Neural crest cell (in vitro differentiated cells): ENCODE measurements at regions not wholly inside any gene's neighbourhood (a gene's known extent, or its start where the extent isn't known, plus 50 kb on each side); places are given as distances from the start of the nearest gene placed in this dataset.

Experiments
- DNase-seq: peaks from one replicate; pipeline ENCODE4 v3.0.0; 2021; ENCODE audit warnings: low read depth, mixed read lengths, low spot score
- H3K27ac Mint-ChIP-seq: one replicate; pipeline ENCODE4 v1.8.0; 2021; ENCODE audit warnings: mild to moderate bottlenecking, mixed read lengths; ENCODE audit not compliant: unreplicated experiment
- H3K27me3 Mint-ChIP-seq: 2 replicates; pipeline ENCODE4 v1.8.0; 2021; ENCODE audit warnings: low read depth, mild to moderate bottlenecking, mixed read lengths
- H3K36me3 Mint-ChIP-seq: 2 replicates; pipeline ENCODE4 v1.8.0; 2021; ENCODE audit warnings: low read depth, mild to moderate bottlenecking, mixed read lengths
- H3K4me1 Mint-ChIP-seq: 2 replicates; pipeline ENCODE4 v1.8.0; 2021; ENCODE audit warnings: mixed read lengths
- H3K4me3 Mint-ChIP-seq: one replicate; pipeline ENCODE4 v1.8.0; 2021; ENCODE audit warnings: mild to moderate bottlenecking, mixed read lengths
- H3K9me3 Mint-ChIP-seq: 2 replicates; pipeline ENCODE4 v1.8.0; 2021; ENCODE audit warnings: mixed read lengths
- CTCF ChIP-seq: fragments of 200-600 bp; sonication (generic); conservative IDR thresholded peaks from 2 replicates; pipeline ENCODE4 v1.5.0; 2021; ENCODE audit warnings: antibody characterized with exemption, mild to moderate bottlenecking

GRCh38 chr7:137091396-137091795 lies 222.9 kb downstream of the CHRM2 start:
- H3K27ac Mint-ChIP-seq: no peak overlapping the region
- H3K9me3 Mint-ChIP-seq: peaks cover 3% of the 10 kb centered on the region
- H3K4me1 Mint-ChIP-seq: no peaks in the 10 kb centered on the region
- DNase-seq: no peak
- no peak overlapping the region for H3K4me3 Mint-ChIP-seq
- peak; percentile 48 for TF ChIP-seq CTCF
- H3K27me3 Mint-ChIP-seq: no peaks in the 10 kb centered on the region
- no peaks in the 10 kb centered on the region for H3K36me3 Mint-ChIP-seq

GRCh38 chr7:137086896-137087295 lies 218.4 kb downstream of the CHRM2 start:
- Mint-ChIP-seq H3K27me3 (no peaks in the 10 kb centered on the region), H3K4me1 (no peaks in the 10 kb centered on the region), H3K9me3 (no peaks in the 10 kb centered on the region), H3K27ac (no peak overlapping the region), H3K36me3 (no peaks in the 10 kb centered on the region), H3K4me3 (no peak overlapping the region)
- TF ChIP-seq CTCF: no peak
- no peak for DNase-seq

GRCh38 chr7:137084607-137085380 lies 216.3 kb downstream of the CHRM2 start:
- no peaks in the 10 kb centered on the region for H3K27me3 Mint-ChIP-seq

GRCh38 chr7:137082391-137082790 lies 213.9 kb downstream of the CHRM2 start:
- Mint-ChIP-seq H3K27me3 (no peaks in the 10 kb centered on the region), H3K36me3 (no peaks in the 10 kb centered on the region), H3K9me3 (peaks cover 4% of the 10 kb centered on the region), H3K4me3 (no peak overlapping the region), H3K27ac (no peak overlapping the region), H3K4me1 (no peaks in the 10 kb centered on the region)
- DNase-seq: no peak
- TF ChIP-seq CTCF: no peak

More at GRCh38 chr7:137084607-137085380, 216.3 kb downstream of the CHRM2 start:
- no peak for DNase-seq
- Mint-ChIP-seq H3K9me3 (no peaks in the 10 kb centered on the region), H3K4me3 (no peak overlapping the region), H3K36me3 (no peaks in the 10 kb centered on the region), H3K27ac (no peak overlapping the region), H3K4me1 (no peaks in the 10 kb centered on the region)
- no peak for TF ChIP-seq CTCF

- Mint-ChIP-seq H3K4me1 (no peaks in the 10 kb centered on the region), H3K4me3 (no peak overlapping the region), H3K27me3 (no peaks in the 10 kb centered on the region), H3K27ac (no peak overlapping the region), H3K36me3 (no peaks in the 10 kb centered on the region), H3K9me3 (peaks cover 4% of the 10 kb centered on the region)
- DNase-seq: no peak
- TF ChIP-seq CTCF: no peak
Observed at GRCh38 chr7:137081321-137082093, 213.1 kb downstream of the CHRM2 start.
